OCI-LY3 (cell line): ENCODE measurements at regions not wholly inside any gene's neighbourhood (a gene's known extent, or its start where the extent isn't known, plus 50 kb on each side); places are given as distances from the start of the nearest gene placed in this dataset.

Experiments used
- H2AFZ ChIP-seq: fragments of 200-600, 300-600 bp; shearing (Covaris generic); 2 replicates; pipeline ENCODE4 v1.6.0; 2014; ENCODE audit warnings: antibody characterized with exemption, low read depth, low read length
- H3K27ac ChIP-seq: fragments of 200-600, 300-600 bp; sonication (generic); 2 replicates; pipeline ENCODE4 v1.5.1; 2014; ENCODE audit warnings: mild to moderate bottlenecking, low read length, moderate library complexity, mixed read lengths
- H3K27me3 ChIP-seq: fragments of 200-600, 300-600 bp; sonication (generic); 2 replicates; pipeline ENCODE4 v1.6.1; 2014; ENCODE audit warnings: low read depth, low read length, mixed read lengths
- H3K36me3 ChIP-seq: fragments of 200-600, 300-600 bp; sonication (generic); replicated peaks from 2 replicates; pipeline ENCODE3; 2014; ENCODE audit warnings: low read depth, low read length, mixed read lengths
- H3K4me1 ChIP-seq: fragments of 300-600, 200-600 bp; sonication (generic); 2 replicates; pipeline ENCODE4 v1.6.1; 2014; ENCODE audit warnings: low read length, mixed read lengths
- H3K4me2 ChIP-seq: fragments of 200-600, 300-600 bp; sonication (generic); 2 replicates; pipeline ENCODE4 v1.6.1; 2014; ENCODE audit warnings: low read length, mixed read lengths
- H3K4me3 ChIP-seq: fragments of 300-600, 200-600 bp; sonication (generic); 2 replicates; pipeline ENCODE4 v1.5.1; 2014; ENCODE audit warnings: antibody characterized with exemption, mild to moderate bottlenecking, low read length, moderate library complexity
- H3K79me2 ChIP-seq: fragments of 300-600, 200-600 bp; shearing (Covaris generic); 2 replicates; pipeline ENCODE4 v1.6.1; 2014; ENCODE audit warnings: mild to moderate bottlenecking, low read length, mixed read lengths
- H3K9ac ChIP-seq: fragments of 300-600, 200-600 bp; shearing (Covaris generic); 2 replicates; pipeline ENCODE4 v1.6.0; 2014; ENCODE audit warnings: mild to moderate bottlenecking, low read length, moderate library complexity
- H3K9me3 ChIP-seq: fragments of 200-600, 300-600 bp; shearing (Covaris generic); 2 replicates; pipeline ENCODE4 v1.6.1; 2014; ENCODE audit warnings: low read length, mixed read lengths; ENCODE audit not compliant: insufficient read depth
- H4K20me1 ChIP-seq: fragments of 200-600, 300-600 bp; sonication (generic); 2 replicates; pipeline ENCODE4 v1.6.1; 2016; ENCODE audit warnings: low read length, mixed read lengths; ENCODE audit not compliant: insufficient read depth
- EZH2phosphoT487 ChIP-seq: fragments of 200-600 bp; shearing (Covaris generic); IDR thresholded peaks from 2 replicates; pipeline ENCODE4 v1.6.1; 2018; ENCODE audit warnings: antibody characterized with exemption, mixed run types, low read depth
- TF ChIP-seq, protein P1 (sequence below): fragments of 200-600, 300-600 bp; sonication (generic); IDR thresholded peaks from 2 replicates; pipeline ENCODE4 v1.5.1; 2014; ENCODE audit warnings: antibody characterized with exemption, low read length, low read depth

DNA sequence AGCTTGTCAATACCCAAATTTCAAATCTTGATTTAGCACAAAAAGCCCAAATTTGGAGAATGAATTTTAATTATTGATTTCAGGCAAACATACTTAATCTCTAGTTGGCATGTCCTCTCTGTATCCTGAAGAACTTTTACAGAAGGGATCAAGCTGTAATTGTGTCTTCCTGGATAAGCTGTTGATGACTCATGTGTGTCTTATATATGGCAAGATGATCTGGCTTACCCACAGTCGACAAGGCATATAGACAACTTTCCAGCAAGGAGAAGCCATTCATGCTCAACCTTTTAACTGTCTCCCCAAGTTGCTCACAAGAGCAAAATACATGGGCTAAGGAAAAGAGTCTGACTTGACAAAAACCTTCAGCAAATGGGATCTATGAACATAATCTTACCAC is 112.5 kb upstream of the SLCO6A1 start:
- H3K27me3 ChIP-seq: no peaks in the 10 kb centered on the region
- no peak overlapping the region for H3K4me3 ChIP-seq
- H3K4me1 ChIP-seq: no peaks in the 10 kb centered on the region
- H4K20me1 ChIP-seq: no peaks in the 10 kb centered on the region
- H3K27ac ChIP-seq: no peak overlapping the region
- TF ChIP-seq EZH2phosphoT487: no peak
- TF ChIP-seq, protein P1, sequence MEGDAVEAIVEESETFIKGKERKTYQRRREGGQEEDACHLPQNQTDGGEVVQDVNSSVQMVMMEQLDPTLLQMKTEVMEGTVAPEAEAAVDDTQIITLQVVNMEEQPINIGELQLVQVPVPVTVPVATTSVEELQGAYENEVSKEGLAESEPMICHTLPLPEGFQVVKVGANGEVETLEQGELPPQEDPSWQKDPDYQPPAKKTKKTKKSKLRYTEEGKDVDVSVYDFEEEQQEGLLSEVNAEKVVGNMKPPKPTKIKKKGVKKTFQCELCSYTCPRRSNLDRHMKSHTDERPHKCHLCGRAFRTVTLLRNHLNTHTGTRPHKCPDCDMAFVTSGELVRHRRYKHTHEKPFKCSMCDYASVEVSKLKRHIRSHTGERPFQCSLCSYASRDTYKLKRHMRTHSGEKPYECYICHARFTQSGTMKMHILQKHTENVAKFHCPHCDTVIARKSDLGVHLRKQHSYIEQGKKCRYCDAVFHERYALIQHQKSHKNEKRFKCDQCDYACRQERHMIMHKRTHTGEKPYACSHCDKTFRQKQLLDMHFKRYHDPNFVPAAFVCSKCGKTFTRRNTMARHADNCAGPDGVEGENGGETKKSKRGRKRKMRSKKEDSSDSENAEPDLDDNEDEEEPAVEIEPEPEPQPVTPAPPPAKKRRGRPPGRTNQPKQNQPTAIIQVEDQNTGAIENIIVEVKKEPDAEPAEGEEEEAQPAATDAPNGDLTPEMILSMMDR: no peak
- H3K9me3 ChIP-seq: no peaks in the 10 kb centered on the region
- H3K79me2 ChIP-seq: no peaks in the 10 kb centered on the region
- H2AFZ ChIP-seq: no peak overlapping the region
- H3K36me3 ChIP-seq: no peaks in the 10 kb centered on the region
- H3K4me2 ChIP-seq: no peak overlapping the region
- no peak overlapping the region for H3K9ac ChIP-seq

DNA sequence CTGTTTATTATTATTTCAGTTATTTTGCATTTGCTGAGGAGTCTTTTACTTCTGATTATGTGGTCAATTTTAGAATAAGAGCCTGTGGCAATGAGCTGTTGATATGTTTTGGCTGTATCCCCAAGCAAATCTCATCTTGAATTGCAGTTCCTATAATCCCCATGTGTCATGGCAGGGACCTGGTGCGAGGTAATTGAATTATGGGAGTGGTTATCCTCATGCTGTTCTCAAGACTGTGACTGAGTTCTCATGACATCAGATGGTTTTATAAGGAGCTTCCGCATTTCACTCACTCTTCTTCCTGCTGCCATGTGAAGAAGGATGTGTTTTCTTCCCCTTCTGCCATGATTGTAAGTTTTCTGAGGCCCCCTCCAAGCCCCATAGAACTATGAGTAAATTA is 114.9 kb upstream of the SLCO6A1 start:
- Histone ChIP-seq H3K9me3 (no peaks in the 10 kb centered on the region), H3K9ac (no peak overlapping the region), H3K4me1 (no peaks in the 10 kb centered on the region), H4K20me1 (no peaks in the 10 kb centered on the region), H3K27ac (no peak overlapping the region), H3K36me3 (no peaks in the 10 kb centered on the region), H3K79me2 (no peaks in the 10 kb centered on the region), H3K27me3 (no peaks in the 10 kb centered on the region), H3K4me3 (no peak overlapping the region), H3K4me2 (no peak overlapping the region), H2AFZ (no peak overlapping the region)
- TF ChIP-seq, protein P1: no peak
- no peak for TF ChIP-seq EZH2phosphoT487

DNA sequence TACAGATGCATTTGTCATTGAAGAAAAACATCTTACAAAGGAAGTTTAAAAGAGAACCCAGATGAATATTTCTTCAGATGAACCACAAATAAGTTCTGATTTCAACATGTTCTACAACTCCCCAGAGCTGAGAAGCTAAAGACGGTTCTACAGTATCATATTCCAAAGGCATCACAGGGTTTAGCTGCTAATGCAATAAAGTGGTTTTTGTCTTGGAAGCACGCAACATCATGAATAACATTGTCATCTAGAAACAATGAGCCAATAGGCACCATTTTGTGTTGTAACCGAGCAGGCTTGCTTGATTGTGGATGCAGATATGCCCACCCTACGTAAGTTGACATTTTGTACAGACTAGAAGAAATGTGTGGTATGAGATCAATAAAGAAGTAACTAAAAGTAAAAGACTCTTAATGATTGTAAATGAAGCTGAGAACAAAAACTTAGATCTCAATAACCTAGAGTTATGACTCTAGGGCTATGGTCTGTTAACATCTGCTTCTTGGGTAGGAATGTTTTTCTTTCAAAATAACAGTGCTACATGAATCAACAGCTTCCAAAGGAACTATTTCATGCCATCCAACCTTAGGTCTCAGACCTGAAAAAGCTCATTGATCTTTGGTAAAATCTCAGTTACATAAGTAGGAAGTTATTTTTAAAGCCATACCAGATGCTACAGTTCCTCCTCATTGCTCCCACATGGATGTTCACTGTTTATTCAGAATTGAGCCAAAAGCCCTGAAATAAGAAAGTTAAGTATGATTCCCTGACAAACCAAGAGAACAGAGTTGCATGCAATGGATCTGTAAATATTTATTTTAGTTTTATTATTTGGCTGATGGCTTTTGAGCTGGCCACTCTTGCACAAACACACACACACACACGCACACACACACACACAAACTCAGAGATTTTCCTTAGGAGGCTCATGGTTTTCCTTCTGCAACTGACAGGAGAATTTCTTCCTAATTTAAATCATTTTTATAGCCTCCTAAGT is 118.7 kb upstream of the SLCO6A1 start:
- H3K27me3 ChIP-seq: no peaks in the 10 kb centered on the region
- no peak overlapping the region for H2AFZ ChIP-seq
- H3K79me2 ChIP-seq: no peaks in the 10 kb centered on the region
- TF ChIP-seq EZH2phosphoT487: no peak
- TF ChIP-seq, protein P1: no peak
- peaks cover 7% of the 10 kb centered on the region for H3K4me1 ChIP-seq
- no peak overlapping the region for H3K27ac ChIP-seq
- H3K36me3 ChIP-seq: no peaks in the 10 kb centered on the region
- no peaks in the 10 kb centered on the region for H4K20me1 ChIP-seq
- no peak overlapping the region for H3K4me3 ChIP-seq
- H3K9ac ChIP-seq: no peak overlapping the region
- no peaks in the 10 kb centered on the region for H3K9me3 ChIP-seq
- H3K4me2 ChIP-seq: no peak overlapping the region

DNA sequence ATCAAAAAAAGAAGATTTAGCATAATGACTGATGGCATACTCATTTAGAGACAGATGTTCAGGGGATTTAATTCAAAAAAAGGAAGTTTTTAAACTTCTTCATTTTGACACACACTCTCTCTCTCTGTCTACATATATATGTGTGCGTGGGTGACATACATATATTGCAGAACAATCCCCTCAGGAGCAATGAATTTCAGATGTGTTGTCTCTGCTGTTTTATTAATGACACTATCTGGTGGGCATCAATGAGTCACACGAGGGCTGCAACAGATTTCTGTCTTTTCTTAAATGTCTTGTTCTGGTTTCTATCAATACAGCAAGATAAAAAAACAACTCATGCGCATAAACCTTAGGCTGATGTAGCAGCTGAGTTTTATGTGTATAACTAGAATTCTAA is 123.5 kb upstream of the SLCO6A1 start:
- Histone ChIP-seq H3K9ac (no peak overlapping the region), H3K27me3 (no peaks in the 10 kb centered on the region), H3K27ac (no peak overlapping the region), H3K36me3 (no peaks in the 10 kb centered on the region), H3K4me3 (no peak overlapping the region), H3K4me1 (peaks cover 9% of the 10 kb centered on the region), H3K79me2 (no peaks in the 10 kb centered on the region), H3K4me2 (no peak overlapping the region), H3K9me3 (no peaks in the 10 kb centered on the region), H4K20me1 (no peaks in the 10 kb centered on the region), H2AFZ (no peak overlapping the region)
- TF ChIP-seq EZH2phosphoT487: no peak
- TF ChIP-seq, protein P1: no peak
